ENCODE measurements at regions not wholly inside any gene's neighbourhood (a gene's known extent, or its start where the extent isn't known, plus 50 kb on each side); places are given as distances from the start of the nearest gene placed in this dataset.

GRCh38 chrX:26851981-26852380 lies 611.2 kb downstream of the PPP4R3C start:
- H3K9me3 Mint-ChIP-seq, result no peaks in the 10 kb centered on the region

GRCh38 chrX:26848511-26848910 lies 614.6 kb downstream of the PPP4R3C start:
- H3K79me2 ChIP-seq (ENCODE audit: low read depth), result no peaks in the 10 kb centered on the region
- TF ChIP-seq EZH2 (IDR thresholded peaks at IDR 0.05), result no peak
- no peak for TF ChIP-seq EZH2phosphoT487 (IDR thresholded peaks at IDR 0.05)
- TF ChIP-seq CTCF (IDR thresholded peaks at IDR 0.05), result no peak
- no peaks in the 10 kb centered on the region for H3K9me3 Mint-ChIP-seq

More at GRCh38 chrX:26851981-26852380, 611.2 kb downstream of the PPP4R3C start:
- Histone ChIP-seq H3F3A (ENCODE audit: low read depth) (no peaks in the 10 kb centered on the region), H3K9ac (no peak overlapping the region), H3K4me1 (no peaks in the 10 kb centered on the region), H2AFZ (replicated peaks) (no peak overlapping the region), H3K9me3 (ENCODE audit: low read depth) (no peaks in the 10 kb centered on the region), H3K36me3 (no peaks in the 10 kb centered on the region), H3K79me2 (ENCODE audit: low read depth) (no peaks in the 10 kb centered on the region), H3K4me3 (no peak overlapping the region), H4K20me1 (ENCODE audit: low read depth) (no peaks in the 10 kb centered on the region), H3K4me2 (no peak overlapping the region), H3K27ac (no peak overlapping the region), H3K27me3 (no peaks in the 10 kb centered on the region)
- Mint-ChIP-seq H3K4me1 (no peaks in the 10 kb centered on the region), H3K4me3 (no peak overlapping the region), H3K36me3 (no peaks in the 10 kb centered on the region), H3K27ac (no peak overlapping the region), H3K27me3 (ENCODE audit: insufficient read depth, low read depth) (no peaks in the 10 kb centered on the region)
- TF ChIP-seq EZH2phosphoT487 (IDR thresholded peaks at IDR 0.05) (no peak), CTCF (IDR thresholded peaks at IDR 0.05) (peak; percentile 47)
- peak; percentile 44 for DNase-seq (ENCODE audit: low spot score)

GRCh38 chrX:26845056-26845455 lies 618.1 kb downstream of the PPP4R3C start:
- Mint-ChIP-seq H3K27ac (no peak overlapping the region), H3K9me3 (no peaks in the 10 kb centered on the region), H3K4me3 (no peak overlapping the region), H3K27me3 (ENCODE audit: insufficient read depth, low read depth) (no peaks in the 10 kb centered on the region), H3K4me1 (no peaks in the 10 kb centered on the region), H3K36me3 (no peaks in the 10 kb centered on the region)
- Histone ChIP-seq H3K9me3 (ENCODE audit: low read depth) (peaks cover 5% of the 10 kb centered on the region), H2AFZ (replicated peaks) (no peak overlapping the region), H3K4me2 (no peak overlapping the region), H4K20me1 (ENCODE audit: low read depth) (no peaks in the 10 kb centered on the region), H3K27me3 (no peaks in the 10 kb centered on the region), H3K36me3 (no peaks in the 10 kb centered on the region), H3F3A (ENCODE audit: low read depth) (no peaks in the 10 kb centered on the region), H3K27ac (no peak overlapping the region), H3K79me2 (ENCODE audit: low read depth) (no peaks in the 10 kb centered on the region), H3K4me3 (no peak overlapping the region), H3K4me1 (no peaks in the 10 kb centered on the region), H3K9ac (no peak overlapping the region)
- TF ChIP-seq EZH2phosphoT487 (IDR thresholded peaks at IDR 0.05) (no peak), EZH2 (IDR thresholded peaks at IDR 0.05) (no peak)
- DNase-seq (ENCODE audit: low spot score), result no peak

More at GRCh38 chrX:26848511-26848910, 614.6 kb downstream of the PPP4R3C start:
- H3K36me3 ChIP-seq, result no peaks in the 10 kb centered on the region
- no peaks in the 10 kb centered on the region for H3K36me3 Mint-ChIP-seq
- no peak overlapping the region for H3K4me3 ChIP-seq
- H3K9ac ChIP-seq, result no peak overlapping the region
- no peak overlapping the region for H3K27ac ChIP-seq
- H3K27ac Mint-ChIP-seq, result no peak overlapping the region
- H3K27me3 Mint-ChIP-seq (ENCODE audit: insufficient read depth, low read depth), result no peaks in the 10 kb centered on the region
- peaks cover 5% of the 10 kb centered on the region for H3K9me3 ChIP-seq (ENCODE audit: low read depth)
- no peak for DNase-seq (ENCODE audit: low spot score)
- H3K27me3 ChIP-seq, result no peaks in the 10 kb centered on the region
- no peak overlapping the region for H2AFZ ChIP-seq (replicated peaks)
- no peaks in the 10 kb centered on the region for H3K4me1 ChIP-seq
- no peak overlapping the region for H3K4me2 ChIP-seq
- no peaks in the 10 kb centered on the region for H4K20me1 ChIP-seq (ENCODE audit: low read depth)
- no peaks in the 10 kb centered on the region for H3F3A ChIP-seq (ENCODE audit: low read depth)
- H3K4me1 Mint-ChIP-seq, result no peaks in the 10 kb centered on the region
- no peak overlapping the region for H3K4me3 Mint-ChIP-seq

GRCh38 chrX:26822448-26822847 lies 606.5 kb downstream of the MAGEB5 start:
- Mint-ChIP-seq H3K4me1 (no peaks in the 10 kb centered on the region), H3K27me3 (ENCODE audit: insufficient read depth, low read depth) (peaks cover 5% of the 10 kb centered on the region), H3K4me3 (no peak overlapping the region), H3K36me3 (no peaks in the 10 kb centered on the region), H3K27ac (no peak overlapping the region), H3K9me3 (peaks cover 10% of the 10 kb centered on the region)
- Histone ChIP-seq H3K27me3 (no peaks in the 10 kb centered on the region), H3K4me3 (no peak overlapping the region), H3K36me3 (no peaks in the 10 kb centered on the region), H3K9ac (no peak overlapping the region), H4K20me1 (ENCODE audit: low read depth) (no peaks in the 10 kb centered on the region), H3K9me3 (ENCODE audit: low read depth) (no peaks in the 10 kb centered on the region), H3K79me2 (ENCODE audit: low read depth) (no peaks in the 10 kb centered on the region), H3K27ac (no peak overlapping the region), H3K4me1 (no peaks in the 10 kb centered on the region), H3K4me2 (no peak overlapping the region), H3F3A (ENCODE audit: low read depth) (no peaks in the 10 kb centered on the region), H2AFZ (replicated peaks) (no peak overlapping the region)
- TF ChIP-seq EZH2 (IDR thresholded peaks at IDR 0.05) (no peak), CTCF (IDR thresholded peaks at IDR 0.05) (peak; percentile 19)
- DNase-seq (ENCODE audit: low spot score), result peak; percentile 13

All from neural progenitor cell (in vitro differentiated cells).